Liver (tissue), 8 donors: ENCODE measurements at regions not wholly inside any gene's neighbourhood (a gene's known extent, or its start where the extent isn't known, plus 50 kb on each side); places are given as distances from the start of the nearest gene placed in this dataset.

Experiments
- DNase-seq: peaks from one replicate; pipeline ENCODE4 v3.0.0-alpha.2; 2017; ENCODE audit warnings: low spot score
- H3K27ac ChIP-seq, 2 donors: one replicate each; pipeline ENCODE4 v1.7.0; 2013; ENCODE audit warnings: inconsistent platforms in 2 of 2, low read length in 2 of 2, control low read depth in 1 of 2, low read depth in 1 of 2, mild to moderate bottlenecking in 1 of 2
- H3K27me3 ChIP-seq, 4 donors: one replicate each; pipeline versions ENCODE4 v1.6.1 to v1.7.0; 2013; ENCODE audit warnings: low read length in 3 of 4, inconsistent platforms in 1 of 4, mild to moderate bottlenecking in 1 of 4, moderate library complexity in 1 of 4; ENCODE audit not compliant: control insufficient read depth in 4 of 4, insufficient read depth in 4 of 4
- H3K36me3 ChIP-seq, 4 donors: one replicate each; pipeline versions ENCODE4 v1.6.1 to v1.7.0; 2013; ENCODE audit warnings: low read length in 3 of 4, mild to moderate bottlenecking in 3 of 4, low read depth in 1 of 4, moderate library complexity in 1 of 4; ENCODE audit not compliant: control insufficient read depth in 4 of 4, insufficient read depth in 3 of 4
- H3K4me1 ChIP-seq, 4 donors: one replicate each; pipeline versions ENCODE4 v1.6.1 to v1.7.0; 2013; ENCODE audit warnings: low read length in 3 of 4, mild to moderate bottlenecking in 3 of 4, moderate library complexity in 1 of 4; ENCODE audit not compliant: control insufficient read depth in 4 of 4, insufficient read depth in 4 of 4
- H3K4me3 ChIP-seq, 3 donors: one replicate each; pipeline versions ENCODE4 v1.6.1 to v1.7.0; 2013; ENCODE audit warnings: low read length in 3 of 3, control low read depth in 1 of 3, low read depth in 1 of 3, mild to moderate bottlenecking in 1 of 3
- H3K9ac ChIP-seq, 2 donors: one replicate each; pipeline ENCODE4 v1.7.0; 2013; ENCODE audit warnings: low read length in 2 of 2, mild to moderate bottlenecking in 2 of 2, moderate library complexity in 2 of 2, control low read depth in 1 of 2, low read depth in 1 of 2
- H3K9me3 ChIP-seq, 4 donors: one replicate each; pipeline versions ENCODE4 v1.6.1 to v1.7.0; 2013; ENCODE audit warnings: low read length in 3 of 4; ENCODE audit not compliant: control insufficient read depth in 4 of 4
- ATF3 ChIP-seq: IDR thresholded peaks from 2 replicates; pipeline ENCODE4 v1.6.1; 2016; ENCODE audit warnings: antibody characterized with exemption
- CTCF ChIP-seq: fragments of 150-350 bp; IDR thresholded peaks from 2 replicates; pipeline ENCODE4 v1.5.1; 2017; ENCODE audit warnings: improper control_type of control experiment, low read depth, low read length; ENCODE audit not compliant: missing input control
- EGR1 ChIP-seq, 2 donors: IDR thresholded peaks; 2 replicates each; pipeline ENCODE4 v1.6.1; 2016 to 2018; ENCODE audit warnings: antibody characterized with exemption in 2 of 2, low read depth in 2 of 2
- FOXA1 ChIP-seq: IDR thresholded peaks from 2 replicates; pipeline ENCODE4 v1.6.1; 2016; ENCODE audit warnings: antibody characterized with exemption
- FOXA2 ChIP-seq: IDR thresholded peaks from 2 replicates; pipeline ENCODE4 v1.6.1; 2016; ENCODE audit warnings: antibody characterized with exemption
- GABPA ChIP-seq, 2 donors: IDR thresholded peaks in 1 of 2; conservative IDR thresholded peaks in 1 of 2; 2 replicates each; pipeline ENCODE4 v1.6.1; 2016; ENCODE audit warnings: antibody characterized with exemption in 2 of 2, mild to moderate bottlenecking in 1 of 2, moderate library complexity in 1 of 2
- HNF4A ChIP-seq, 2 donors: conservative IDR thresholded peaks; 2 replicates each; pipeline ENCODE4 v1.6.1; 2016; ENCODE audit warnings: antibody characterized with exemption in 2 of 2, mild to moderate bottlenecking in 2 of 2
- HNF4G ChIP-seq: IDR thresholded peaks from 2 replicates; pipeline ENCODE4 v1.6.1; 2016; ENCODE audit warnings: antibody characterized with exemption
- JUND ChIP-seq, 2 donors: IDR thresholded peaks; 2 replicates each; pipeline ENCODE4 v1.6.1; 2016; ENCODE audit warnings: antibody characterized with exemption in 2 of 2
- MAX ChIP-seq: IDR thresholded peaks from 2 replicates; pipeline ENCODE4 v1.6.1; 2016; ENCODE audit warnings: antibody characterized with exemption
- NR2F2 ChIP-seq: IDR thresholded peaks from 2 replicates; pipeline ENCODE4 v1.6.1; 2016; ENCODE audit warnings: antibody characterized with exemption
- RAD21 ChIP-seq, 2 donors: IDR thresholded peaks; 2 replicates each; pipeline ENCODE4 v1.6.1; 2016; ENCODE audit warnings: antibody characterized with exemption in 2 of 2, mild to moderate bottlenecking in 2 of 2
- REST ChIP-seq: IDR thresholded peaks from 2 replicates; pipeline ENCODE4 v1.6.1; 2016; ENCODE audit warnings: antibody characterized with exemption, mild to moderate bottlenecking
- RXRA ChIP-seq, 2 donors: IDR thresholded peaks; 2 replicates each; pipeline ENCODE4 v1.6.1; 2017 to 2018; ENCODE audit warnings: antibody characterized with exemption in 2 of 2, mild to moderate bottlenecking in 1 of 2
- SP1 ChIP-seq: IDR thresholded peaks from 2 replicates; pipeline ENCODE4 v1.6.1; 2018; ENCODE audit warnings: antibody characterized with exemption, mild to moderate bottlenecking
- TAF1 ChIP-seq: conservative IDR thresholded peaks from 2 replicates; pipeline ENCODE4 v1.6.1; 2016; ENCODE audit warnings: antibody characterized with exemption, mild to moderate bottlenecking
- YY1 ChIP-seq: IDR thresholded peaks from 2 replicates; pipeline ENCODE4 v1.6.1; 2016; ENCODE audit warnings: antibody characterized with exemption, mild to moderate bottlenecking
- ZBTB33 ChIP-seq: IDR thresholded peaks from 2 replicates; pipeline ENCODE4 v1.6.1; 2016; ENCODE audit warnings: antibody characterized with exemption
- WGBS: extraction: QIAGEN DNeasy Blood & Tissue Kit; methylation state at CpG from one replicate; pipeline ENCODE4 v1.1.7; 2013; 5-methylcytosine and 5-hydroxymethylcytosine counted together
- donor health status: healthy.
- donor health status: healthy.
- donor health status: healthy.
- donor health status: healthy.
- donor health status: healthy.

GRCh38 chr10:5268743-5269142, 72.1 kb downstream of the AKR1C4 start:
- no peak for TF ChIP-seq EGR1 (IDR thresholded peaks at IDR 0.05; ENCODE audit: low read depth in 2 of 2)
- no peak for TF ChIP-seq ATF3
- no peak for TF ChIP-seq HNF4G
- no peak for TF ChIP-seq RAD21 (IDR thresholded peaks at IDR 0.05)
- no peak for TF ChIP-seq RXRA (IDR thresholded peaks at IDR 0.05)
- TF ChIP-seq GABPA (IDR thresholded peaks at IDR 0.05 in 1 of 2, conservative IDR thresholded peaks at IDR 0.05 in 1 of 2), result no peak
- TF ChIP-seq NR2F2, result no peak
- TF ChIP-seq TAF1, result no peak
- no peak for TF ChIP-seq FOXA2
- no peak for TF ChIP-seq JUND (IDR thresholded peaks at IDR 0.05)
- no peak for TF ChIP-seq MAX
- no peak for TF ChIP-seq CTCF
- TF ChIP-seq ZBTB33, result no peak
- TF ChIP-seq YY1, result no peak
- no peak for TF ChIP-seq HNF4A (conservative IDR thresholded peaks at IDR 0.05)
- Histone ChIP-seq H3K27ac (no peak overlapping the region), H3K9me3 (peaks cover 0 to 6% (median 2%) of the 10 kb centered on the region in 4 donors), H3K4me3 (no peak overlapping the region), H3K9ac (no peak overlapping the region), H3K36me3 (no peaks in the 10 kb centered on the region), H3K27me3 (no peaks in the 10 kb centered on the region), H3K4me1 (peaks cover 0 to 11% (median 3%) of the 10 kb centered on the region in 4 donors)
- WGBS, result 84% methylated on average over 1 of the region's 1 CpG
- no peak for DNase-seq

- DNase-seq, result no peak
- Histone ChIP-seq H3K4me1 (peaks cover 0 to 11% (median 3%) of the 10 kb centered on the region in 4 donors), H3K27ac (no peak overlapping the region), H3K9me3 (peaks cover 0 to 6% (median 2%) of the 10 kb centered on the region in 4 donors), H3K9ac (no peak overlapping the region), H3K4me3 (no peak overlapping the region), H3K27me3 (no peaks in the 10 kb centered on the region), H3K36me3 (no peaks in the 10 kb centered on the region)
- TF ChIP-seq ZBTB33 (no peak), FOXA1 (no peak), TAF1 (no peak), MAX (no peak), FOXA2 (no peak), CTCF (no peak), RXRA (IDR thresholded peaks at IDR 0.05) (no peak), NR2F2 (no peak), ATF3 (no peak), REST (no peak), SP1 (no peak)
Observed at GRCh38 chr10:5269791-5270190, 73.2 kb downstream of the AKR1C4 start.
